H4 (cell line): ENCODE measurements at regions not wholly inside any gene's neighbourhood (a gene's known extent, or its start where the extent isn't known, plus 50 kb on each side); places are given as distances from the start of the nearest gene placed in this dataset.
"Not testable (repeated sequence)": the region's sequence is repeated elsewhere in the genome, so short reads cannot be mapped to it uniquely, and the experiment has no call there.

Experiments used
- DNase-seq: peaks from one replicate; pipeline ENCODE4 v3.0.0-alpha.2; 2015; ENCODE audit warnings: low spot score

GRCh38 chr15:93362203-93362602, 273.2 kb upstream of the RGMA start:
- no peak for DNase-seq

DNA sequence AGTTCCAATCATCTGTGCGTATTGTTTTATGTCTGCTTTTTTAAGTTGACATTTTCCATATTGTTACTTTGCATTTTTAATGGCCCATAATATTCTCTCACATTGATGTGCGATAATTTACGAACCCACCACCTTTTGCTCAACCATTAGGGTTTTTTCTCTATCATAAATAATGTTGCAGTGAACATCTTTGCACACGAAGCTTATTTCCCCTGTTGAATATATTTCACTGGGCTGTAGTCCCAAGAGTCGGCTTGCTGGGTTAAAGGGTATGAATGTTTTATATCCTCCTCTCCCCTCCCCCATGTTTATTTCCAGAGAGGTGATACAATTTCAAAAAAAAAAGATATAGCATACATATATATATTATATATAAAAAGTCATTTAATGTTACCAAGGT, 272.7 kb upstream of the RGMA start:
- no peak for DNase-seq

DNA sequence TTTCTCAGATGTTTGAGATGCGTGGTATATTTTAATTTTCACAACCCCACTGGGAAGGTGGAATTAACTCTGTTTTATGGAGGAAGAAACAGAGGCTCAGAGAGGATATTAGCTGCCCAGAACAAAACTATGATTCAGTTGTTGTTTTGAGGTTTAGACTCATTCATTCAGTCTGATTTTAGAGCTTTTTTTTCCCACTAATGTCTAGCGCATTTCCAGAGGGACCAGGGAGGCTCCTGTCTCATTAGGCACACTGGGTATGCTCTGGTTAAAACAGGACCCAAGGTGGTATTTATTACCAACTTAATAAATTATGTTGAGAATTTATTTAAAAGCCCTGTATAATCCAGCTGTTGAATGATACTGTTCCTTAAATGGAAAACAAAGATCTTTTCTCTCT, 272.0 kb upstream of the RGMA start:
- DNase-seq = no peak

GRCh38 chr15:93360318-93360717, 271.3 kb upstream of the RGMA start:
- DNase-seq = no peak

DNA sequence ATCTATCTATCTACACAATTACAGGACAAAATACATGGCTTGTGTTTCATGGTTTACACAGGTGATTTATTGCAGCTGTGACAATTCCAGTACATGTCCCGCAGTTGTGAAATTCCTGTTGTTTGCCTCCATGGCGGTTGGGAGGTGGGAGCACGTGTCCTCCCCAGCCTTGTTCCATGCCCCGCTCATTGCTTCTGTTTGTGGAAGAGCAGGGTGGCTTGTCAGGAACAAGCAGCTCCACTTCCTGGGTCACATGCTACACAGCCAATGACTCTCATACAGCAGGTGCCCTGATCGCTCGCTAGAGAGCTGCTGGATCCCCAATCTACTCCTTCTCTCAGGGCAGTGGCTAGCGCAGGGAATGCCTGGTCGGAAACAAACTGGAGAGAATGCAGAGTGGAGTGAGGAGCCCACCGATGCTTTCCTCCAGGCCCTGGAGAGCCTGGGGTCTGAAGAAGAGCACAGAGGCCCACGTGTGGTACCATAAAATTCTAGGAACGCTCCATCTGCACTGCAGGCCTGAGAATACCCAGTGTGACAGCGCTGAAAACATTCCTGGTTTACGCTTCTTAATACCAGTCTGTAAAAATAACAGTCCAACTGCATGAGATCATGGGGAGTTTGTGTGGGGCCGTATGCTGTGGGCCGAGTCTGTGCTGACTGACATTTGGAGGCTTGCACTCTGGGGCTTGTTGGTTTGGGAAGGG, 270.6 kb upstream of the RGMA start:
- no peak for DNase-seq

DNA sequence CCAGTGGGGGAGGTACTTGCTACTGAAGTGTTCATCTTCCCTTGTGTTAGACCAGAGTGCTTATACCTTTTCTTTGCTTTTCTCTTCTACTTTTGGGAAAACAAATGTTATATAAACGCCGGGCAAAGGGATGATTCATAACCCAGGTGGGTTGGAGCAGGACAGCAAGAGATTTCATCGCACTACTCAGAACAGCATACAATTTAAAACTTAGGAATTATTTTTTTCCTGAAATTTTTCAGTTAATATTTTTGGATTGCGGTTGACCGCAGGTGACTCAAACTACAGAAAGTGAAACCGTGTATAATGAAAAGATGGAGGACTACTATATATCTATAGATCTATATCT, 270.0 kb upstream of the RGMA start:
- no peak for DNase-seq

DNA sequence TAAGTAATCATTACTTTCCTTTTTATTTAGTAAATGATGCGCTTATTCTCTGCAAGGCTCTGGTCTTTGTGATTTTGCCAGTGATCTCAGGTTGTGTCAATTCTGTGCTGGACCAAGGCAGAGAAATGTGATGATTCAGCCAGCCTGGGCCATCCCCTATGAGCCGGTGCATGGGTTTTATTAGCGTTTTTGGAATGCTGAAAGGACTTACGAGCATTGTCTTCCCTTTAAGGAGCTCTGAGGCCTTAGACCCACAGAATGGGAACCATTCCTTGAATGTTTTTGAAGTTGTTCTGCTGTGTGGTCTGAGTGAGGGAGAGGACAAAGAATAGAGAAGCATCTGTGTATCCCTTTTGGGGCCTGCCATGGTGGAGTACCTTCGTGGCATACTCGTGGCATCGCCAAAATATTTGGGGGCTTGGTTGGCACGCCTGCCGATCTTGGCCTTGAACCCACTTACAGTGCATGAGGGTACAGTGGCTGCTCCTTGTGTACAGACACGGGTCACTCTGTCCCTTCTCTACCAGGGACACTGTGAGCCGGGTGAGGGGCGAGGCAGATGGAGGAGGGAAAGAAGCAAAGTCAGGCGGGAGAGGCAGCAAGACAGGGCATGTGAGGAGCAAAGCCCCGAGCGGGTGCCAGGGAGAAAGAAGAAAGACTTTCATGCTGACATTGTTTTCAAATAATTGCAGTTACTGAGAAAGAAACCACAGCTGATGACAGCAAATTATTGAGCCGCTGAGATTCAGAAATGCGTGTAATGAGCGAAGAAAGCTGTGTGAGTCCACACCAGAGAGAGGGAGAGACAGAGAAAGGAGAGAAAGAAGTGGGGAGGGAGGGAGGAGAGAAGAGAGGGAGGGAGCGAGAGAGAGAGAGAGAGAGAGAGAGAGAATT, 269.4 kb upstream of the RGMA start:
- no peak for DNase-seq

GRCh38 chr15:93348711-93349545, 259.9 kb upstream of the RGMA start:
- DNase-seq = no peak

DNA sequence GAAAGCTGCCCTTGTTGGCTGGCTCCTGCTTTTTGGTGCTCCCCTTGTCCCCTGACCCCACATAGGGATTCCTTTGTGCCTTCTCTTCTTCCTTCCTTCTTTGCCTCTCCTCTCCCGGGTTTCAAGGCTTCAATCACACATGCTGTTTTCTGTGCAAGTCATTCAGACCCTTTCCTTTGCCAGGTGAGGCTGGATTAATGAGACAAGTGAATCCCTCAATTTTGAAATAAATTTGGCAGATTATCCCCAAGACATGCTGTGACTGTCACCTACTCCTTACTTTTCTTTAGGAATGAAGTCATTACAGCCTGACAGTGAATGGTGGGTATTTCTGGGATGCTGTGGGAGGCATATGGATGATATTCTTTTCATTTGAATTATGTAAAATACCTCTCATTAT, 259.0 kb upstream of the RGMA start:
- DNase-seq = no peak

- DNase-seq = no peak
These were observed 257.0 kb upstream of the RGMA start for GRCh38 chr15:93345981-93346380.

DNA sequence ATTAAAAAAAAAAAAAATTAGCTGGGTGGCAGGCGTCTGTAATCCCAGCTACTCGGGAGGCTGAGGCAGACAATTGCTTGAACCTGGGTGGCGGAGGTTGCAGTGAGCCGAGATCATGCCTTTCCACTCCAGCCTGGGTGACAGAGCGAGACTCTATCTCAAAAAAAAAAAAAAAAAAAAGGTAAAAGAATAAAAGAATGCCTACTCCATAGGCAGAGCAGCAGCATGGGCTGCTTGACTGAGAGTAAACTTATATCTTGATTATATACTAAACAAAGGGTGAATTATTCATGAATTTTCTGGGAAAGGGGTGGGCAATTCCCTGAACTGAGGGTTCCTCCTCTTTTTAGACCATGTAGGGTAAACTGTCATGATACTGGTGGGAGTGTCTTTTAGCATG, 254.4 kb upstream of the RGMA start:
- DNase-seq = not testable (repeated sequence)

- DNase-seq = no peak
These were observed 252.2 kb upstream of the RGMA start for GRCh38 chr15:93341164-93341563.

DNA sequence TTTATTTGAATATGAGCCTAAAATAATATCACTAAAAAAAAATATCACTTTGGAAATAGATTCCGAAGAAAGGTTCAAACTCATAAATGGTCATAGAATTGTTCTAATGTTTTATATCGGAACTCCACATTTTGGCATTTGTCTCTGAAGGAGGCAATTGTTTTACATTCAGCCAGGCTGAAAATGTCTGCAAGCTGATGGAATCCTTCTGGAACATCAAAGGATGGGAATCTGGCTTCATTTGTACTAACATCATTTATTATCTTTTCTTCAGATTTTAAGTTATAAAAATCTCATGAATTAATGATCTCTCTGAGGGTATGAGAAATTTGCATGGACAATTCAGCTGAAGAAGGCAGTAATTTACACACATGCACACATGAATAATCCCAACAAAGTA, 251.4 kb upstream of the RGMA start:
- no peak for DNase-seq

GRCh38 chr15:93333796-93334195, 244.8 kb upstream of the RGMA start:
- no peak for DNase-seq

- DNase-seq = not testable (repeated sequence)
These were observed 244.1 kb upstream of the RGMA start for GRCh38 chr15:93333126-93333525.

GRCh38 chr15:93332168-93332553, 243.2 kb upstream of the RGMA start:
- DNase-seq = no peak

DNA sequence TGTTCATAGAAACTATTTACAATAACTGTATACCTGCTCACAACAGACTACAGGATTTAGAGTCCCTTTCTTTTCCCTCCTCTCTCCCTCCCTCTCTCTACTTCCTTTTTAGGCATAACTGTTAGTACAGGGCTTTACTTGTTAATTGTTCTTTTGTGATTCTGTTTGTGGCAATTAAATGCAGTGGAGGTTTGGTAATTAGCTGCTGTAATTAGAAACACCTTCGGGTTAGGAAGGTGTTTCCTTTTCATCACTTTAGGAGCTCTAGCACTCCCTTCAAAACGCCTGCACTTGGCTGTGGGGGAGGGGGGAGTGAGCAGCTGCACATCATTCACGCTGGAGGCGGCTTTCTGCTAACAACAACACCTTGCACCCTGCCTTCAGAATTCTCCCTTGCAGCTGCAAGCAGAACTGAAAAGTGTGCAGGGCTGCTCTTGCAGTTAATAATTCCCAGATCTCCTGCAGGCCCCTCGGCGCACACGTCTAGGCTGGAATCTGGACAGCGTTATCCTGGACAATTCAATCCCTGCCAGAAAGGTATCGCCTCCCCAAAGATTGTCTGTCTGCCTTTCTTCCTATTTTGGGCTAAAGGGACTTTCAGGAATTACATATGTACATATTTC, 242.6 kb upstream of the RGMA start:
- DNase-seq = no peak

DNA sequence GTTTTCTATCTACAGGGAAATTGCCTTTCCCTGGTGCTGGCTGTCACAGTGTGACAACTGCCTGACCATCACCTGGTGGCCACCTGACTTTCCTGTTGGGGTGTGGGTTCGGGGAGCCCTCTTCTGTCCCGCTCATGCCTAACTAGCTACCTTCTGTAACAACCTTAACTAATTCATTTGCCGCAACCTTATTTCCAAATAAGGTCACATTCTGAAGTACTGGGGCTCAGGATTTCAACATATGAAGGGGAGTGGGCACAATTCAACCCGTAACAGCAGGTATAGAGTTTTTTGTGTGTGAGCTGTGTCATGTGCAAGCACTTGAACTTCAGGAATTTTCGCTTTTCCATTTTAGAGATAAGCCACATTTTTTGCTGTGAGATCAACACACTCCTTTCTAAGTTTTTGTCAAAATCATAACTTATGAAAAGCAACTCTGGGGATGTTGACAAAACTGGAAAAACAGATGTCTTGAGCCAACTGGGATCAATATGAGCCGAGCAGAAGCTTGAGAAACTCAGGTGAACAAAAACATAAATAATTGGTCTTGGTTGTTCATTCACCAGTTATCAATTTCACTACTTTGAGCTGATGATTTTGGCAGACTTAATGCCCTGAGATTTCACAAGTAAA, 242.0 kb upstream of the RGMA start:
- DNase-seq = no peak

DNA sequence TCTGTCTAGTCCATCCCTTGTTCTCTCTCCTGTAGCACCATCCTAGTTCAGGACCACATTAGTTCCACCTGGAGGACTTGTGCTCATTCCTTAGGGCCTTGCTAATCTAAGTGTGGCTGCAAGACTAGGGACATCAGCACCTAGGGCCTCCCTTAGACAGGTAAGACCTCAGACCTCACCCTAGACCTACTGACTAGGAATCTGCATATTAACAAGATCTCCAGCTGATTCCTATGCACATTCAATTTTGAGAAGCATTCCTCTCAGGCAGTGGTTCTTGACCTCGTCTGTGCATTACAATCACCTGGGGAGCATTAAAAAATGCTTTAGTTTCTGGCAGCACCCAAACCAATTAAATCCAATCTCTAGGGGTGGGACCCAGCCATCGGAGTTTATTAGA, 238.4 kb upstream of the RGMA start:
- DNase-seq = no peak

- no peak for DNase-seq
These were observed 235.4 kb upstream of the RGMA start for GRCh38 chr15:93324186-93324975.

DNA sequence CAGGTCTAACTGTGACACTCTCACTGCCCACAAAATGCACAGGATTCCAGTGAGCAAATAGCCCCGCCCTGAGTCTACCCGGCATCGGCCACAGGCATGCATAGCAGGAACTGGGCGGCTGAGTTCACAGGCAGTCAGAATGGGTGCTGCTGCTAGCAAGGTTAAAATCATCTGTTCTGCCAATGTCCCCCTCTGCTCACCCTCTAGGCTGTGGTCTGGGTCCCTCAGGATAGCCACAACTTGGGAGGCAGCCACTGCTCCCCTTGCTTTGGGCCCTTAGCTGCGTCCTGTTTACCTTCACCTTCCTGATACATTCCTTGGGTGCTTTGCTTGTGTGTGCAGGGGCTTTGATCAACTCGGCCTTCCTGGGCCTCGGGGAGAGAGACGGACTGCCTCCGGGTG, 232.9 kb upstream of the RGMA start:
- DNase-seq = peak; percentile 22
